NCI-H2196 treated with DMSO at 0.1 percent for 48 hours (cell line): ENCODE measurements at regions not wholly inside any gene's neighbourhood (a gene's known extent, or its start where the extent isn't known, plus 50 kb on each side); places are given as distances from the start of the nearest gene placed in this dataset.

Experiments
- DNase-seq: peaks from one replicate; lab custom pipeline; 2025; ENCODE audit not compliant: unreplicated experiment; lab: John Stamatoyannopoulos, UW

DNA sequence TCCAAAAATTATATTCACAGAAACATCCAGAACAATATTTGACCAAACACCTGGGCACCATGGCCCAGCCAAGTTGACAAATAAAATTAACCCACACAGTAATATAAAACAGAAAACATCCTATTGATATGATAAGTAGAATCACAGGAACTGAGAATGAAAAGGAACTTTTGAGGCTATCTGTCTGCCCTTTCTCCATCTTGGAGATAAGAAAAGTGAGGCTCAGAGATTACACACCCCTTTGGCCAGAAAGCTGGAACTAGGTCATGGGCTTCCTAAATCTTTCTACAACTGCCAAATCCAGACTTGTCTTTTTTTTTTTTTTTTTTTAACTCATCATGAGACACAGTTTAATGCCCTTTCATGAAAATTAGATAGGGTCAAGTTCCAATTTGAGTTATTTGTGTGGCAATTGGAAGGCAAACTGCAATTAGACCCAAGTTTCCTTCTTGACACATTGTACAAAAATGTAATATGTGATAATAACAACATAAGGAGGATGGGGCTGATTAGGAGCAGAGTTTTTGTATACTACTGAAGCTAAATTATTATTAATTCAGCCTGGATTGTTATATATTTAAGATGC lies 137.2 kb downstream of the RPL22L1 start:
- no peak for DNase-seq

DNA sequence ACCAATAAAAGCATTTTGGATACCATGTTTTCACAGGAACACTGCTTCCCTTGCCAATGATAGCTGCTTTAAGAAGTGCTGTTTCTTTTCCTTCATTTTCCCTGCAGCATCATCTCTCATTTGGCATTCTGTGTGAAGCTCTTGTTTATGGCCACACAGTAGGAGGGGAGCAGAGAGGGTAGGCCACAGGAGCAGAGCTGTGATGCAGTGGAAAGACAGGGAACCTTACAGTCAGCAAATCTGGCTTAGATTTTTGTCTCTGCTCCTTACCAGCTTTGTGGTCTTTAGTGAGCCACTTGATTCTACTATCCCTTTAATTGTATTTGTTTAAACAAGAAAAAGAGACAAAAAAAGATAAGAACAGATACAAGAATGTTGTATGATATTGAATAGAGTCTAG lies 138.7 kb downstream of the RPL22L1 start:
- no peak for DNase-seq

GRCh38 chr3:170730071-170730812 lies 139.8 kb downstream of the RPL22L1 start:
- DNase-seq: no peak

GRCh38 chr3:170728181-170728580 lies 141.8 kb downstream of the RPL22L1 start:
- no peak for DNase-seq

DNA sequence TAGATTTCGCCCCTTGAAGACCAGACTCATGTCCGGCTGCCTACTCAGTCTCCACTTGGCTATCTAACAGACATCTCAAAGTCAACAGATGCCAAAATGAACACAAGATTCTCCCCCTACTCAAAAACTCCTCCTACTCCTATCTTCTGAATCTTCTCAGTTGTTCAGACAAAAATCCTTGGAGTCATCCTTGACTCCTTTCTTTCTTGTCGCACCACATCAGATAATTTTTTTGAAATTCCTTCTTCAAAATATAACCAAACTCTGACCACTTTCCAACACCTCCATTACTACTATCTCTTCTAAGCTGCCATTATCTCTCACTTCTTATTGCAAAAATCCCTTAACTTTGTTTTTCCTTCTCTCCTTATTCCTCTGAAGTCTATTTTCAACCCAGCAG lies 141.9 kb upstream of the SLC7A14 start:
- no peak for DNase-seq

DNA sequence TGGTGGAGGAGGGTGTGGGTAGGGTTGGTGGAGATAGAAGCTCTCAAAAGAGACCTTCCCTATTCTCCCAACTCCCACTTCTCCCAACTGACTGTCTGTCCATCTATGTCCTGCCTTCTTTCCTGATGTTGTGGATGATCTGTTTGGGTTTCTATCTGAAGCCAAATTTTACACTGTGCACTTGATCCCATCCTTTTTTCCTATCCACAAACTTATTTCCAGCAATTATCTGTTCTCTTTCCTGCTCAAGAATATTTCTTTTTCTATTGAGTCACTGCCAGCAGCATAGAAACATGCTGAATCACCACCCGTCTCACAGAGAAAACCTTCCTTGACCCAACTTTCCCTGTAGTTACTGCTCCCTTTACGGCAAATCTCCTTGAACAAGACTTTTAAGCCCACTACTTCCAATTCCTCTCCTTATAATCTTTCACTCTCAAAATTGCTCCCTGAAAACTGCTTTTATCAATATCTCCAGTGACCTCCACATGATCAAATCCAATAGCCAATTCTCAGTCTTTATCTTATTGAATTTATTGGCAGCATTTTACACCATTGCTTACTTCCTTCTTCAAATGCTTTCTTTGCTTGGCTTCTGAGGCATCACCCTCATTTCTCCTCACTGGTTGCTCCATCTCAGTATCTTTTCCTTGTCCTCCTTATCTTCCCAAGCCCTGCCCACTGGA lies 141.2 kb upstream of the SLC7A14 start:
- no peak for DNase-seq

DNA sequence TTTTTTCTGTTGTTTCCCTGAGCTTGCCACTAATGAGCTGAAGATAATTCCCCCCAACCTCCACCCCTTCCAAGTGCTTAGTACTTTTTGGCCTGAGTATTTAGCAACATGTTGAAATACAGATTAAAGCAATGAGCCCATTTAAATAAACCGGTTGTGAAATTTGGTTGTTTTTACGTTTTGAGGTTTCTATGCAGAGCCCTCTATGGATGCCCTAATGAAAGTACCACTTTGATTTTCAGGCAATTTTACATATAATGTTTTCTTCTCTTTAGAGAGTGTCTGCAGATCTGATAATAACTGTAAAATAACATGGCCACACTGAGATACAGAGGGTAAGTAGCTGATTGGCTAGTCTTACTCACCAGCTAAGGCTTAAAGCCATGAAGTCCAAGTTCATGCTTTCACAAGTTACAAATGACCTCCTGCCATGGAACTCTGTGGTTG lies 139.4 kb upstream of the SLC7A14 start:
- no peak for DNase-seq

DNA sequence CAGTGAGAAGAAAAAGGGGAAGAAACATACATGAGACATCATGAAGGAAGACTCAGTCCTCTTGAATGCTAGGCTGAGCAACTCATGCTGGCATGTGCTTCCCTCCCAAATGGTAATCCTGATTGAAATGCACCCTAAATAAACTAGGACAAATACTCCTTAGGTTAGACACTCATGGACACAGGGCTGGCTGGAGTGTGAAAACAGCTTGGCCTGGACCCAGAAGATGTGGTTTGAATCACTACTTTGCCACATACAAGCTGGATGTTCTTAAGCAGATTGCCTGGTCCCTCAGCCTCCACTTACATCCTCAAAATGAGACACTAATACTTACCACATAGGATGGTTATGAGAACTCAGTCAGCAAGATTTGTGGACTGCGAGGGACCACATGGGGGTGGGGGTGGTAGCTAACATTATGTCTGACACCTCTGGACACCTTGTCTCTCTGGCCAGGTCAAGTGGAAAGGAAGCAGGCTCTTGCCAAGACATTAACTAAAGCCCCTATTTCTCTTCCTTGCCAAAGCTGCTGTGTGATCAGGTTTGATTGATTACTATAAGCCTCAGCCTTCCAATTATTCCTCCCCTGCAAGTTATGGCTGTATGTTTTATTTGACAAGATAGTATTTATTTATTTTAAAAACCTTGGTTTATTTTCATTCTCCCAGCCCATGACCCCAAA lies 138.9 kb upstream of the SLC7A14 start:
- DNase-seq: no peak

DNA sequence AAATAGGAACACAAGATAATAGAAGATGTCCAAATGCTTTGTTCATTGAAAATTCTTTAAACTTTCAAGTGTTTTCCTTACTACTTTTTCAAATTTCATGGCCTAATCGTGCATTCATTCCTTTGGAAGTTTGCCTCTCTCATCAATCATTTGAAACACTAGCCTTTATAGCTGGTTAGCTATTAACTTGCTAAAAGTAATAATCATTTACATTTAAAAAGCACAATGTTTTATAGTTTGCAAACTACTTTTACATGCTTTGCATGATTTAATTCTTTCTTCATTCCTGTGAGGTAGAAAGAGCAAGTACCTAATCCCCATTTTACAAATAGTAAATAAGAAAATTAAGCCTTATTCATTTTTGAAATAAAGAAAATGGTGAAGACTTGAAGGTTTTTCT lies 137.4 kb upstream of the SLC7A14 start:
- DNase-seq: no peak

DNA sequence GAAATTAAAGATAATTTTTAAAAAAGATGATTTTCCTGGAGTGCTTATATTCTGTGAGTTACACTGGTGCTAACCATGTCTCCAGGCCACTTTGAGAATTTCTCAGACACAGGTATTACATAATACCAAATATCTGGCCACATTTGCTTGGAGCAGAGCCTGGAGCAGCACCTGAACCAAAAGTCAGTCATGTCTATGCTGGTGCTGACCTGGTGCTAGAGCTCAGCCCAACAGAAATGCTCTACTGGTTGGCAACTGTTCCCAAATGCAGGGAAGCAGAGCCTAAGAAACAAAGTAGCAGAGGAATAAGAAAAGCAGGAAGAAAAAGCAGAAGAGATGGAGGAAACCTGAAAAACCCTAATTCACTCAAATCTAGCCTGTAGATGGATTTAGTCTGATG lies 135.7 kb upstream of the SLC7A14 start:
- no peak for DNase-seq

DNA sequence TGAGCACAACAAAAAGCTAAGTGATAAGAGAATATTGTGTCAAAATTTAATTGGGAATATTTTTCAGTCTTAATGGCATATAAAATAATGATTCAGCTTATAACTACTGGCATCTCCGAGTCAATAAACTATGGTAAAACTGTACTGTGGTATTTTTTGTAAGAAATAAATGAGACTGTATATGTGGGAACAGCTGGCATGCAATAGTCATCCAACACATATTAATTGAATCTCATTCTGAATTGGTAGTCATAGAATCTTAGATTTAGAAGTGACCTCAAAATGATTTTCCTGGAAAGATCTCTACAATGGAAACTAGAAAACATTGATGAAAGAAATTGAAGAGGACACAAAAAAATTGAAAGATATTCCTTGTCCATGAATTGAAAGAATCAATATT lies 133.4 kb upstream of the SLC7A14 start:
- no peak for DNase-seq

GRCh38 chr3:170718848-170719247 lies 133.0 kb upstream of the SLC7A14 start:
- DNase-seq: no peak

DNA sequence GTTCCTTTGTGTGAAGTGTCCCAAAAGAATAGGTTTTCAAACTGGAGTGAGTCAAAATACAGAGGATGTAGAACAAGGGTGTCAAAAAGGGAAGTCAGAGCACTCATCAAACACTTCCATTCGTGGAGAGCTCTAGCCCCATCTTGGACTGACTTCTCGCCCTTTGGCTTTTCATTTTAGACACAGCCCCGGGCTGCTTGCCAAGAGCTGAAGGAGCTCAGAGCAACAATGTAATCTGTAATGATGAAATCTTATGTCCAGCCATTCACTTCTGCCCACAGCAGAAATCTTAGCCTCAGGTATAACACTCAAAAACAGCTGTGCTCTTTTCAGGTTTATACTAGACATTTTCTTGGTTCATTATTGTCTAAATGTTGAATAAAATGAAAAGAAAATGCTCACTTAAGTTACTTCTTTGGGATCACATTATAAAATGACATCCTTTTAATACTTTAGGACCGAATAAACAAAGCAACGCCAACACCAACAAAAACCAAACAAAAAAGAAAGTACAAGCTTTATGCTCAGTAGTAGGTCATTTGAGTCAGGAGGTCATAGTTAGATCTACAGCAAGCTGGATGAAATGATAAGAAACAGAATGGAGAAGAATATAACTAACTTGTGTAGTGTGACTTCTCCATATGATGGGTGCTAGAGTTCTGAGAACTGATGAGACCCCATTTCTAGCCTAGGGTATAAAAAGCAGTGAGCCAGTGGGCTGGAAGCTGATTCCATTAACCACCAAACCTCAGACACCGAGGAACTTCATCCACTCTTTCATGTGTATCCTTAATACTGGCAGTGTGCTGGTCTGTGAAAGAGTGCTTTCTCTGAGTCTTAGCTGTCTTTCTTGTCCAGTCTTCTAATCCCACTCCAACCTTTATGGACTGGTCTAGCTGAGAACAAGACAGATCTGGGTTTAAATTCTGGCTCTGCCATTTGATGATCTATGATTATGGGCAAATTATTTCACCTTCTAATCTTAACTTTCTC lies 131.8 kb upstream of the SLC7A14 start:
- DNase-seq: no peak

DNA sequence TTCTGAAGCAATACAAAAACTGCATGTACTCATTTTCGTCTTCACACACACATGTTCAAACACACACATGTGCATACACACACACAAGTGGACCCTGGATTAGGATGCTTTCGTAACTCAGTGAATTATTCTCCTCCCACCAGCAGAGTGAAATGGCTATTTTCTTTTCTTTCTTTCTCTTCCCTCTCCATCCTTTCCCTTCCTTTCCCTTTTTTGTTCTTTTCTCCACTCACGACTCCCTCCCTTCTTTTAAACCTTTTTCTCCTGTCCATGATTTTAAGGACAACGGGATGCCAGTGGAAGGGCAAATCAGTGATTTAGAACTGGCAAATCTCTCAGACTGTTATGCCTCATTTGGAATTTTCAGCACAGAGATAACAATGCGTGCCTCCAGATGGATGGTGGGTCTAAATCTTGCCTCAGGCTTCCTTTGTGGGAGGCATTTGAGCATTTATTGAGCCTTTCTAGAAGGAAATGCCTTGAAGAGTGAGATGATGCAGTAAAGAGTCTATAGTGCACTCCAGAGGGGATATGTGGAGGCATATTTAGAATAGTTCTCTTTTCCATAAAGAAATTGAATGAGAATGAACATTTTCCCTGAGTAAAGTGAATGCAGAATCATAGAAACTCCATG lies 130.4 kb upstream of the SLC7A14 start:
- DNase-seq: no peak

DNA sequence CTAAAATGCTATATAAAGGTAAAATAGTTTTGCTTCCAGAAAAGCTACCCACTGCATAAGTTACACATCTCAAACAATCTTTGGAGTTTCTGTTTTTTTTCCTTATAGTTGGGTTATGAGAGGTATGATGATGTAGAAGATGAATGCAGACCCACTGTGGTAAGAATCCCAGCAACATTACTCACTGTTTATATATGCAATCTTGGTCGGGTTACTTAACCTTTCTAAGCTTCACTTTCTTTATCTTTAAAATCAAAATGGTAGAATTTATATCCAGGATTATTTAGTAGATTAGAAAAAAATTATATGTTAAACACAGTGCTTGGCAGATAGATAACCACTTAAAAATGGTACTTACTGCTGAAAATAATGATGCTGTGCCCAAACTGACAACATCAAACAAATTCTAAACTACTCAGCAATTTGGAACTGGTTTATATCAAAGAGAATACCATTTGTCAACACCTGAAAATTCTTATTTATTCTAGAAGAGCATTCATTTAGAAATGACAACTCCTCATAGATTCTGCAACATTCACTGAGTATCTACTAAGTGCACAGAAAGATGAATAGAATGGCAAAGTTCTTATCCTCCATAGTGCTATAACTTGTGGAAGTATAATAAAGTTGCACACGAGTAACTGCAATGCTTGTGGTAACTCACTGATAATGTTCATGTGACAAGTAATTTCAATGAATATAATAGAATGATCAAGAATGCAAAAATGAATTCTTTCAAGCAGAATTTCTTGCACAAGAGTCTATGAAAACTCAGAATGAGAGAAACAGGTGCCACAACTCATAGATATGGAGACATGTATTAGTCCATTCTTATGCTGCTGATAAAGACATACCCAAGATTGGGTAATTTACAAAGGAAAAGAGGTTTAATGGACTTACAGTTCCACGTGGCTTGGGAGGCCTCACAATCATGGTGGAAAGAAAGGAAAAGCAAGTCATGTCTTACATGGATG lies 129.0 kb upstream of the SLC7A14 start:
- no peak for DNase-seq

DNA sequence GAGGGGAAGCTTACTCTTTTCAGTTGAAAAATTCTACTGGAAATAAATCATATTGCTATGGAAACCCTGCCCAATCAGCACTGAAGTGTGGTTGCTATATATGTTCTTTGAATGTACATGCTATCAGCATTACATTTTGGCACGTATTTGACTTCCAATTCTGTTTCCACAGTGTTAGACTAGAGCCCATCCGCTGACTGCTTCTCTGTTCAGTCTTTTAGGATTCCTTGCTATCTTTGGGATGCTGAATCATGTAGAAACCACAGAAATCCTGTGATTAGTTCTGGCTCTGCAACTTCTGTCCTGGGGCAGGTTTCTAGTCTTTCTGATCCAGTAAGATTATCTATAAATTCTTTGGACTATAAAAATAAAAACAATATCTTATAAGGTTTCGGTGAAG lies 128.2 kb upstream of the SLC7A14 start:
- DNase-seq: no peak

DNA sequence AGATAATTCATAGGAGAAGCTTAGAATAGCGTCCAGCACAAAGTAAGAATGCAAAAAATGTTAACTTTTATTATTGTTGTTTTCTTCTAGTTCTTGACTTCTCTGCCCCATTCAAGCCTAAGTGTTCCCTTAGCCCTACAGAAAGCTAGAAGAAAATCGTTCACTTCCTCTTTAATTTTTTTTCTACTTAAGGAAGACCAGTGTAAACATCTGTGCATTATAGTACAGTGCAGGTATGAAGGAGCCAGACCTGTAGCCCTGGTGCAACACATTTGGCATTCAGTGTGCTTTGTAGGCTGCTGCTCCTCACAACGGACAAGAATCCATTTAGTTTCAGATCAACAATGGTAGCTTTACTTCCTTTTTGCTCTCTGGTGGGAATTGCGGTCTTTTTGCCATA lies 127.8 kb upstream of the SLC7A14 start:
- no peak for DNase-seq

- no peak for DNase-seq
Observed at GRCh38 chr3:170712798-170713197, 126.9 kb upstream of the SLC7A14 start.

DNA sequence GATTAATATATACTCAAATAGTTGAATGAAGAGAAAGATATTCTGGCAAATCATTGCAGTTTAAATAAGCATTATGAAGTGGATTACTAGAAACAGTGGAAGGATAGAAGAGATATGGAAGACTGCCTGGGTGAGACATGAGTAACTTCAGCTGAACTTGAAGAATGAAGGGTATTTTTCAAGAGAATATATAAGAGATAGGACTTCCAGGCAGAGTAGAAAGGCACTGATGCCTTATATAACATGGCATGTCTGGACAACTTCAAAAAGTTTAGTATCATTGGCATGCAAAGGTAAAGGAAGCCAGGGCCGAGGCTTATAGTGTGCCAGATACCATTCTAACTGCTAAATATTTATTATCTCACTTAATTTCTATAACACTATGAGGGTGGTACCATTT lies 126.5 kb upstream of the SLC7A14 start:
- DNase-seq: no peak
